ENCODE measurements at regions not wholly inside any gene's neighbourhood (a gene's known extent, or its start where the extent isn't known, plus 50 kb on each side); places are given as distances from the start of the nearest gene placed in this dataset.

DNA sequence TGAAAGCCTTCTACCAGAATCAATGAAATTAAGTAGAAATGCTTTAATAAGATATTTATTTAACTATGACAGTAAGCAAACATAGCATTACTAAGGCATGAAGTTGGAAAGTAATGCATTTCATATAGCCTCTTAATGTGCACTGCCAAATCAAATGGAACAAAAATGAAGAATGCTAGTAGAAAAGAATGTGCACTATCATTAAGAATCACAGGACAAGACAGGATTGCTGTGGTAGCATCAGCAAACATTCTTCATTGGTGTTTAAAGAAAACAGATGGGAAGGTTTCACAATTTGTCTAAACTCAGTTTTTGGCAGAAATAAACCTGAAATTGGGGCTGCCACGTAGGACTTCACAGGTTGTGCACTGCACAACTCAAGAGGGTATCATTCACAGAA is 168.9 kb downstream of the CNTN3 start:
- Histone ChIP-seq H2AFZ (ENCODE audit: insufficient read depth, low read depth, low read length, poor library complexity, severe bottlenecking) (no peak overlapping the region), H3K79me2 (ENCODE audit: insufficient read depth, low read length) (no peaks in the 10 kb centered on the region), H3K27me3 (ENCODE audit: control insufficient read depth in 2 of 2, insufficient read depth in 2 of 2, low read length in 2 of 2) (no peaks in the 10 kb centered on the region), H3K4me3 (replicated peaks in 1 of 3; ENCODE audit: low read depth in 2 of 3, low read length in 3 of 3) (no peak overlapping the region), H3K27ac (ENCODE audit: low read depth in 1 of 2, low read length in 2 of 2) (no peak overlapping the region), H3K4me1 (ENCODE audit: control insufficient read depth in 1 of 2, insufficient read depth in 2 of 2, low read length in 2 of 2) (no peaks in the 10 kb centered on the region), H3K36me3 (replicated peaks in 1 of 2; ENCODE audit: control insufficient read depth in 1 of 2, insufficient read depth in 2 of 2, low read length in 2 of 2) (no peaks in the 10 kb centered on the region), H3K9me3 (replicated peaks in 1 of 2; ENCODE audit: control insufficient read depth in 1 of 2, insufficient read depth in 1 of 2, low read length in 2 of 2) (no peaks in the 10 kb centered on the region), H3K4me2 (replicated peaks; ENCODE audit: extremely low read depth, low read length, poor library complexity, severe bottlenecking) (no peak overlapping the region), H4K20me1 (ENCODE audit: insufficient read depth, low read length) (no peaks in the 10 kb centered on the region), H3K9ac (ENCODE audit: insufficient read depth, low read length, poor library complexity, severe bottlenecking) (no peak overlapping the region)
- no peaks in the 10 kb centered on the region for H3K4me1 Mint-ChIP-seq
- 50% methylated on average over 1 of the region's 1 CpG for WGBS (ENCODE audit: insufficient coverage)
- H3K36me3 Mint-ChIP-seq = no peaks in the 10 kb centered on the region
- H3K27ac Mint-ChIP-seq = no peak overlapping the region
- no peak overlapping the region for H3K4me3 Mint-ChIP-seq
- H3K9me3 Mint-ChIP-seq = peaks cover 0 to 4% (median 0%) of the 10 kb centered on the region in 7 donors
- H3K27me3 Mint-ChIP-seq (ENCODE audit: low read depth in 3 of 3) = no peaks in the 10 kb centered on the region
- no peak for TF ChIP-seq CTCF (IDR thresholded peaks at IDR 0.05)
- intact Hi-C loops (cut with micrococcal nuclease) = no loop called here
- DNase-seq = no peak

DNA sequence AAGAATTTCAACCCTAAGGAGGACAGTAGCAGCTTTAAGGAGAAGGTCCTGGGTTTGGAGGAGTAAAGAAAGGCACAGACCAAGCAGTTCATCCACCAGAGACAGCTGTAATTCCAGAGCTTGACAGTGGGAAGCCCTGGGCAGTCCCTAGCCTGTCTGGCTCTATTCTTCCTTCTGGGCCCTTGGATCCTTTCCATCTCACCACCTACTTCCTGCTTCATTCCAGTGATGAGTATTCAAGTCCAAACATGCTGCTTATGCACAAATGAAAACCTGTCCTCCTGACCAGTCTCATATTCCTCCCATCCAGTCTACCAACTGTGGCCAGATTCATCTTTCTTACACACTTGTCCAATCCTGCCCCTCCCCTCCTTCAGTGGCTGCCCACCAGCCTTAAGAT is 171.4 kb downstream of the CNTN3 start:
- intact Hi-C loops (cut with micrococcal nuclease) = no loop called here
- H3K9me3 Mint-ChIP-seq = peaks cover 0 to 4% (median 0%) of the 10 kb centered on the region in 7 donors

More for the DNA sequence above, 171.4 kb downstream of the CNTN3 start:
- H3K36me3 ChIP-seq (replicated peaks in 1 of 2; ENCODE audit: control insufficient read depth in 1 of 2, insufficient read depth in 2 of 2, low read length in 2 of 2) = no peaks in the 10 kb centered on the region
- no peak overlapping the region for H3K9ac ChIP-seq (ENCODE audit: insufficient read depth, low read length, poor library complexity, severe bottlenecking)
- Mint-ChIP-seq H3K27ac (no peak overlapping the region), H3K4me3 (no peak overlapping the region), H3K27me3 (ENCODE audit: low read depth in 3 of 3) (no peaks in the 10 kb centered on the region), H3K4me1 (no peaks in the 10 kb centered on the region), H3K36me3 (no peaks in the 10 kb centered on the region)
- no peaks in the 10 kb centered on the region for H3K79me2 ChIP-seq (ENCODE audit: insufficient read depth, low read length)
- no peaks in the 10 kb centered on the region for H4K20me1 ChIP-seq (ENCODE audit: insufficient read depth, low read length)
- no peaks in the 10 kb centered on the region for H3K27me3 ChIP-seq (ENCODE audit: control insufficient read depth in 2 of 2, insufficient read depth in 2 of 2, low read length in 2 of 2)
- no peak overlapping the region for H3K4me2 ChIP-seq (replicated peaks; ENCODE audit: extremely low read depth, low read length, poor library complexity, severe bottlenecking)
- no peak overlapping the region for H3K27ac ChIP-seq (ENCODE audit: low read depth in 1 of 2, low read length in 2 of 2)
- H2AFZ ChIP-seq (ENCODE audit: insufficient read depth, low read depth, low read length, poor library complexity, severe bottlenecking) = no peak overlapping the region
- TF ChIP-seq CTCF (IDR thresholded peaks at IDR 0.05) = no peak
- no peak for DNase-seq
- no peaks in the 10 kb centered on the region for H3K9me3 ChIP-seq (replicated peaks in 1 of 2; ENCODE audit: control insufficient read depth in 1 of 2, insufficient read depth in 1 of 2, low read length in 2 of 2)
- H3K4me1 ChIP-seq (ENCODE audit: control insufficient read depth in 1 of 2, insufficient read depth in 2 of 2, low read length in 2 of 2) = no peaks in the 10 kb centered on the region
- no peak overlapping the region for H3K4me3 ChIP-seq (replicated peaks in 1 of 3; ENCODE audit: low read depth in 2 of 3, low read length in 3 of 3)

Measured in CD14-positive monocyte (primary cell).